CD4-positive, CD25-positive, alpha-beta regulatory T cell (primary cell): ENCODE measurements at regions not wholly inside any gene's neighbourhood (a gene's known extent, or its start where the extent isn't known, plus 50 kb on each side); places are given as distances from the start of the nearest gene placed in this dataset.

Experiments
- ATAC-seq, 2 donors: fragments of 150-1000 bp; cut with Tn5 transposase; one replicate each; pipeline ENCODE4 v1.10.0; 2021; ENCODE audit warnings: low read depth in 2 of 2, moderate number of reproducible peaks in 2 of 2, moderate library complexity in 1 of 2
- DNase-seq, 3 donors: peaks; one replicate each; pipeline versions ENCODE4 v3.0.0 to v3.0.0-alpha.2; 2012 to 2022; ENCODE audit warnings: mixed read lengths in 1 of 3
- H3K27ac ChIP-seq: one replicate; pipeline ENCODE4 v1.7.0; 2013; ENCODE audit warnings: mild to moderate bottlenecking, low read length; ENCODE audit not compliant: insufficient read depth, poor library complexity, severe bottlenecking
- H3K27me3 ChIP-seq: one replicate; pipeline ENCODE4 v1.7.0; 2013; ENCODE audit warnings: low read length; ENCODE audit not compliant: control insufficient read depth, insufficient read depth
- H3K36me3 ChIP-seq: one replicate; pipeline ENCODE4 v1.7.0; 2013; ENCODE audit warnings: mild to moderate bottlenecking, low read length, moderate library complexity; ENCODE audit not compliant: control insufficient read depth, insufficient read depth
- H3K4me1 ChIP-seq: 2 replicates; pipeline ENCODE4 v1.7.0; 2013; ENCODE audit warnings: mild to moderate bottlenecking, low read length; ENCODE audit not compliant: insufficient read depth, control insufficient read depth, poor library complexity, severe bottlenecking
- H3K4me3 ChIP-seq: one replicate; pipeline ENCODE4 v1.7.0; 2013; ENCODE audit warnings: low read depth, mild to moderate bottlenecking, low read length, moderate library complexity
- H3K9me3 ChIP-seq, 2 experiments: 1 replicate in 1 of 2; 2 replicates in 1 of 2; pipeline ENCODE4 v1.7.0; 2013; ENCODE audit warnings: low read length in 2 of 2, mild to moderate bottlenecking in 1 of 2, moderate library complexity in 1 of 2; ENCODE audit not compliant: control insufficient read depth in 2 of 2
- H3K27ac Mint-ChIP-seq, 3 donors: one replicate each; pipeline ENCODE4 v1.8.0; 2020 to 2022; ENCODE audit warnings: mild to moderate bottlenecking in 3 of 3, mixed read lengths in 3 of 3, moderate library complexity in 2 of 3
- H3K27me3 Mint-ChIP-seq: one replicate; pipeline ENCODE4 v1.8.0; 2022; ENCODE audit warnings: mild to moderate bottlenecking, mixed read lengths
- H3K36me3 Mint-ChIP-seq: one replicate; pipeline ENCODE4 v1.8.0; 2020; ENCODE audit warnings: mixed read lengths
- H3K4me1 Mint-ChIP-seq, 4 donors: one replicate each; pipeline ENCODE4 v1.8.0; 2020 to 2022; ENCODE audit warnings: mixed read lengths in 4 of 4, mild to moderate bottlenecking in 1 of 4
- H3K4me3 Mint-ChIP-seq, 4 donors: one replicate each; pipeline ENCODE4 v1.8.0; 2020 to 2022; ENCODE audit warnings: mild to moderate bottlenecking in 4 of 4, mixed read lengths in 4 of 4, moderate library complexity in 3 of 4
- H3K9me3 Mint-ChIP-seq, 7 donors: one replicate each; pipeline ENCODE4 v1.8.0; 2020 to 2022; ENCODE audit warnings: mixed read lengths in 7 of 7, mild to moderate bottlenecking in 3 of 7, moderate library complexity in 2 of 7

DNA sequence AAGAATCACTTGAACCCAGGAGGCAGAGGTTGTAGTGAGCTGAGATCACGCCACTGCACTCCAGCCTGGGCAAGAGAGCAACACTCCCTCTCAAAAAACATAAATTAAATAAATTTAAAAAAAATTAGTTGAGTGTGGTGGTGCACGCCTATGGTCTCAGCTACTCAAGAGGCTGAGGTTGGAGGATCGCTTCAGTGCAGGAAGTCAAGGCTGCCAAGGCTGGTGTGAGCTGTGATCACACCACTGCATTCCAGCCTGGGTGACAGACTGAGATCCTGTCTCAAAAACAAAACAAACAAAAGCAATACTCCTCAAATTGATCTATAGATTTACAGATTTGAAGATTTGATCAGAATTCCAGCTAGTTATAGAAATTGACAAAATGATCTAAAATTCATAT, 92.7 kb upstream of the RESF1 start:
- peaks cover 0 to 4% (median 0%) of the 10 kb centered on the region in 7 donors for H3K9me3 Mint-ChIP-seq
- H3K36me3 Mint-ChIP-seq: no peaks in the 10 kb centered on the region
- H3K4me1 Mint-ChIP-seq: peaks cover 7 to 26% (median 13%) of the 10 kb centered on the region in 4 donors
- DNase-seq (no peak), ATAC-seq (no peak)
- H3K36me3 ChIP-seq: no peaks in the 10 kb centered on the region
- no peak overlapping the region for H3K27ac ChIP-seq
- H3K9me3 ChIP-seq: no peaks in the 10 kb centered on the region
- no peak overlapping the region for H3K4me3 Mint-ChIP-seq
- H3K4me1 ChIP-seq: no peaks in the 10 kb centered on the region
- no peak overlapping the region for H3K4me3 ChIP-seq
- H3K27me3 Mint-ChIP-seq: no peaks in the 10 kb centered on the region
- H3K27me3 ChIP-seq: no peaks in the 10 kb centered on the region
- peak overlapping the region in 1 of 3 donors; percentile 8 for H3K27ac Mint-ChIP-seq

DNA sequence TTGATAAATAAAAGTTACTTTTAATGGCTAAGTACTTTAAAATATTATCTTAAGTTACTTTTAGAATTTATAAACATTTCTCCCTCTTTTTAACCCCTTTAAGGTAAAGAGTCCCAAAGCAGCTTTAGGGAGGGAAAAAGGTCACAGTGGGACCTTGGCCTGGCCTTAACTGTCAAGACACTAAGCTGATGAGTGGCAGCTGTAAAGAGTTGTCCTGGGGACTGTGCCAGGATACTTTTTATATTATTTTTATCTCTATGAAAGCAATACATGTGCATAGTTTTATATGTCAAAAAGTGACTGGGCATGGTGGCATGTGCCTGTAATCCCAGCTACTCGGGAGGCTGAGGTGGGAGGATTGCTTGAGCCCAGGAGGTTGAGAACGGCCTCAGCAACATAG, 94.2 kb upstream of the RESF1 start:
- no peak for ATAC-seq
- H3K4me3 ChIP-seq: no peak overlapping the region
- H3K36me3 ChIP-seq: no peaks in the 10 kb centered on the region
- Mint-ChIP-seq H3K27me3 (no peaks in the 10 kb centered on the region), H3K4me1 (peaks cover 14 to 22% (median 19%) of the 10 kb centered on the region in 4 donors), H3K27ac (no peak overlapping the region), H3K9me3 (peaks cover 0 to 4% (median 0%) of the 10 kb centered on the region in 7 donors), H3K36me3 (no peaks in the 10 kb centered on the region), H3K4me3 (no peak overlapping the region)
- no peak for DNase-seq
- no peak overlapping the region for H3K27ac ChIP-seq
- no peaks in the 10 kb centered on the region for H3K4me1 ChIP-seq
- H3K9me3 ChIP-seq: no peaks in the 10 kb centered on the region
- H3K27me3 ChIP-seq: no peaks in the 10 kb centered on the region

DNA sequence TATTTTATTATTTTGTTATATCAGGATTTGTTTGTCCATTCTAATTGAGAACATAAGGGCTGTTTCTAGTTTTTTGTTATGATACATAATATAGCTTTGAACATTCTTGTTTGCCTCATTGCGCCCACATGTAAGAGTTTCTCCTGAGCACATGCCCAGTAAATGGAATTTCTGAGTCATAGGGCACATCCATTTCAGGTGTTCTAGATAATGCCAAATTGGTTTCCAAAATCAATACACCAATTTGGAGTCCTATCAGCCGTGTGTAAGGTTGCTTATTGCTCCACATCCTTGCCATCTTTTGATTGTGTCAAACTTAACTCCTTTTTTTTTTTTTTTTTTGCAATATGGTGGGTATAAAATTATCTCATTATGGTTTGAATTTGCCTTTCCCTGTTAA, 97.9 kb upstream of the RESF1 start:
- Histone ChIP-seq H3K4me3 (no peak overlapping the region), H3K9me3 (no peaks in the 10 kb centered on the region), H3K27me3 (no peaks in the 10 kb centered on the region), H3K27ac (no peak overlapping the region), H3K36me3 (no peaks in the 10 kb centered on the region), H3K4me1 (no peaks in the 10 kb centered on the region)
- Mint-ChIP-seq H3K27ac (no peak overlapping the region), H3K4me3 (no peak overlapping the region), H3K4me1 (peaks cover 6 to 19% (median 14%) of the 10 kb centered on the region in 4 donors), H3K27me3 (no peaks in the 10 kb centered on the region), H3K9me3 (no peaks in the 10 kb centered on the region), H3K36me3 (no peaks in the 10 kb centered on the region)
- DNase-seq (no peak), ATAC-seq (no peak)

DNA sequence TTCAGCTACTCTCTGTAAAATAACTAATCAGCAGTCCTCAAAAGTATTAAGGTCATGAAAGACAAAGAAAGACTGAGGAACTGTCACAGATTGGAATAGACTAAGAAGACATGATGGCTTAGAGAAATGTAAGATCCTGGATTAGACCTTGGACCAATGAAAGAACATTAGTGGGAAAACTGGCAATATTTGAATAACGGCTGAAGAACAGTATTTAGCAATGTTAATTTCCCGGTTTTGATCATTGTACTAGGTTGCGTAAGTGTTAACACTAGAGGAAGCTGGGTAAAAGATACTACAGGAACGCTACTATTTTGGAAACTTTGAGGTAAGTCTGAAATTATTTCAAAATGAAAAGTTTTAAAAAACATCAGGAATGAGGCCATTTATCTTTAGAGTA, 98.8 kb upstream of the RESF1 start:
- no peak overlapping the region for H3K4me3 Mint-ChIP-seq
- no peaks in the 10 kb centered on the region for H3K4me1 ChIP-seq
- H3K27ac ChIP-seq: no peak overlapping the region
- no peak overlapping the region for H3K4me3 ChIP-seq
- H3K9me3 ChIP-seq: no peaks in the 10 kb centered on the region
- no peaks in the 10 kb centered on the region for H3K36me3 ChIP-seq
- H3K36me3 Mint-ChIP-seq: no peaks in the 10 kb centered on the region
- no peaks in the 10 kb centered on the region for H3K9me3 Mint-ChIP-seq
- peaks cover 6 to 18% (median 13%) of the 10 kb centered on the region in 4 donors for H3K4me1 Mint-ChIP-seq
- H3K27me3 ChIP-seq: no peaks in the 10 kb centered on the region
- ATAC-seq (no peak), DNase-seq (no peak)
- H3K27ac Mint-ChIP-seq: peak overlapping the region in 2 of 3 donors; percentile 2 to 40
- H3K27me3 Mint-ChIP-seq: no peaks in the 10 kb centered on the region

GRCh38 chr12:31859232-31859977, 99.8 kb upstream of the RESF1 start:
- Histone ChIP-seq H3K27ac (no peak overlapping the region), H3K27me3 (no peaks in the 10 kb centered on the region), H3K4me1 (no peaks in the 10 kb centered on the region), H3K9me3 (no peaks in the 10 kb centered on the region), H3K4me3 (no peak overlapping the region), H3K36me3 (no peaks in the 10 kb centered on the region)
- Mint-ChIP-seq H3K4me3 (no peak overlapping the region), H3K36me3 (no peaks in the 10 kb centered on the region), H3K4me1 (peaks cover 6 to 22% (median 15%) of the 10 kb centered on the region in 4 donors), H3K27ac (peak overlapping the region; percentile 2 to 86 (median 40)), H3K27me3 (no peaks in the 10 kb centered on the region), H3K9me3 (no peaks in the 10 kb centered on the region)
- no peak for DNase-seq
- ATAC-seq: peak; percentile 28 to 37

DNA sequence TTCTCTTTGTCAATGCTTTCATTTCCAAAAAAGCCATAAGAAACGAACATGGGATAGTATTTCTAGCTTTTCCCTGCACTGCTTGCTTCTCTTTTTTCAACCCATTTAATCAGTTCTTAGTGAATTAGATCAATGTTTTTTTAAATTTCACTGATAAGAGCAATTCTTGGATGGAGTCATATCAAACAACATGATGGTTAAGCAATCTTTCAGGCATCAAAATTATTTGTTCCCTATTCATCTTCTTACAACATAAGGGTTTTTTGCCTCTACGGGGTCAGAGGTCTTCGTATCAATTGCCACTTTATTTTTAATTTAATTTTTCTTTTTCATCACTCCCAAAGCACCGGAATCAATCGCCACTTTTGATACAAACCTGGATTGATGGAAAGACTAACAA, 103.8 kb upstream of the RESF1 start:
- no peak overlapping the region for H3K4me3 ChIP-seq
- peaks cover 5% of the 10 kb centered on the region for H3K36me3 Mint-ChIP-seq
- H3K27me3 Mint-ChIP-seq: no peaks in the 10 kb centered on the region
- no peak overlapping the region for H3K27ac ChIP-seq
- peaks cover 2 to 10% of the 10 kb centered on the region in 2 experiments for H3K9me3 ChIP-seq
- H3K27ac Mint-ChIP-seq: no peak overlapping the region
- DNase-seq (no peak), ATAC-seq (no peak)
- no peaks in the 10 kb centered on the region for H3K36me3 ChIP-seq
- H3K4me1 Mint-ChIP-seq: peaks cover 6 to 23% (median 13%) of the 10 kb centered on the region in 4 donors
- no peak overlapping the region for H3K4me3 Mint-ChIP-seq
- H3K27me3 ChIP-seq: no peaks in the 10 kb centered on the region
- peaks cover 0 to 12% (median 3%) of the 10 kb centered on the region in 7 donors for H3K9me3 Mint-ChIP-seq
- no peaks in the 10 kb centered on the region for H3K4me1 ChIP-seq

DNA sequence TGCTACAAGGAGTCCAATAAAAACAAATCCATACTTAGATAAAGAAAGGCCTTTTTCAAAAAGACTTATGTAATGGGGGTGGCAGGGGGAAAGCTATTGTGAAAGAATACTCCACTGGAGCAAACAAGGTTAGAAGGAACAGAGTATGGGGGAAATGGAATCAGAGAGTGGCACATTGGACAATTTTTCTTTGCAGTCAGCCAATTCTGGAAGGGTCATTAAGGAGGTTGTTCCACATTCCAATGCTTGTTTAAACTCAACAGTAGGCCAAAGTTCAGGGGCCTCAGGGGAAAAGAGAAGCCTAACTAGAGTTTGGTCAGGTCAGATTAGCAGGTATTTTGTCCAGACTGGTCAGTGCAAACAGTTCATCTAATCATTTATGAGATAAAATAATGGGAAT, 105.2 kb upstream of the RESF1 start:
- Mint-ChIP-seq H3K27me3 (no peaks in the 10 kb centered on the region), H3K27ac (no peak overlapping the region), H3K4me1 (peaks cover 0 to 11% (median 5%) of the 10 kb centered on the region in 4 donors), H3K9me3 (peaks cover 0 to 12% (median 3%) of the 10 kb centered on the region in 7 donors), H3K36me3 (peaks cover 5% of the 10 kb centered on the region), H3K4me3 (no peak overlapping the region)
- no peak for DNase-seq
- Histone ChIP-seq H3K27me3 (no peaks in the 10 kb centered on the region), H3K4me1 (no peaks in the 10 kb centered on the region), H3K27ac (no peak overlapping the region), H3K9me3 (peaks cover 5 to 17% of the 10 kb centered on the region in 2 experiments), H3K4me3 (no peak overlapping the region), H3K36me3 (no peaks in the 10 kb centered on the region)
- no peak for ATAC-seq

DNA sequence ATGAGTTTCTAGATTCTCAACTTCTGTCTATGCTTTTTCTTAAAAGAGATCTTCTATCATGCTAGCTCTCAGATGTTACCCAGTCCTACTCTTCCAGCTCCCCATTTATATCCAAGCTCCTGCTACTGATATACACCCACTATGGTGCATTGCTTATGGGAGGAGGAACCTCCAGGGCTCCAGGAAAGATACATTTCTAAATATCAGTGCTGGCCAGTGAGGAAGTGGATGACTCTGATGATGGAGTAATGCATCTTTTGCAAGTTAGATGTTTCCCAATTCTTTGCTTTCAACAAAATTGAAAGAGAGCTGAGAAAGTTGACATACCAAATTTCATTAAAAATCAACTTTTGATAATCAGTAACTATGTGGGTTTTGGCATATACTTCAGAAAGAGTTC, 105.7 kb upstream of the RESF1 start:
- Histone ChIP-seq H3K27me3 (no peaks in the 10 kb centered on the region), H3K4me1 (no peaks in the 10 kb centered on the region), H3K36me3 (no peaks in the 10 kb centered on the region), H3K9me3 (peaks cover 5 to 20% of the 10 kb centered on the region in 2 experiments), H3K27ac (no peak overlapping the region), H3K4me3 (no peak overlapping the region)
- H3K36me3 Mint-ChIP-seq: peaks cover 5% of the 10 kb centered on the region
- peaks cover 0 to 11% (median 5%) of the 10 kb centered on the region in 4 donors for H3K4me1 Mint-ChIP-seq
- H3K9me3 Mint-ChIP-seq: peaks cover 0 to 12% (median 3%) of the 10 kb centered on the region in 7 donors
- no peak overlapping the region for H3K27ac Mint-ChIP-seq
- no peak overlapping the region for H3K4me3 Mint-ChIP-seq
- H3K27me3 Mint-ChIP-seq: no peaks in the 10 kb centered on the region
- DNase-seq: no peak
- no peak for ATAC-seq
